ENCODE measurements at regions not wholly inside any gene's neighbourhood (a gene's known extent, or its start where the extent isn't known, plus 50 kb on each side); places are given as distances from the start of the nearest gene placed in this dataset.

- DNase-seq (ENCODE audit: extremely low spot score), result no peak
- CTCF ChIA-PET, result no interaction called here
- POLR2A ChIA-PET, result no interaction called here
- no peak for TF ChIP-seq CTCF (IDR thresholded peaks at IDR 0.05; ENCODE audit: control extremely low read depth, extremely low read depth, low read depth, missing control alignments)
Observed at GRCh38 chr7:84565345-84566074, 370.9 kb upstream of the SEMA3A start.

GRCh38 chr7:84553711-84554110 lies 359.1 kb upstream of the SEMA3A start:
- DNase-seq (ENCODE audit: extremely low spot score), result no peak
- no peak for TF ChIP-seq CTCF (IDR thresholded peaks at IDR 0.05; ENCODE audit: control extremely low read depth, extremely low read depth, low read depth, missing control alignments)
- ChIA-PET POLR2A (no interaction called here), CTCF (interaction anchor here (1.2 kb wide), 1 partner anchor 15 kb away, joined by 3 read pairs; no protein-coding TSS in a partner anchor)

- no peak for DNase-seq (ENCODE audit: extremely low spot score)
- POLR2A ChIA-PET, result no interaction called here
- CTCF ChIA-PET, result no interaction called here
- no peak for TF ChIP-seq CTCF (IDR thresholded peaks at IDR 0.05; ENCODE audit: control extremely low read depth, extremely low read depth, low read depth, missing control alignments)
Observed at GRCh38 chr7:84549409-84549808, 354.8 kb upstream of the SEMA3A start.

GRCh38 chr7:84548366-84549365 lies 354.1 kb upstream of the SEMA3A start:
- ChIA-PET POLR2A (no interaction called here), CTCF (no interaction called here)
- TF ChIP-seq CTCF (IDR thresholded peaks at IDR 0.05; ENCODE audit: control extremely low read depth, extremely low read depth, low read depth, missing control alignments), result no peak
- no peak for DNase-seq (ENCODE audit: extremely low spot score)

- no peak for TF ChIP-seq CTCF (IDR thresholded peaks at IDR 0.05; ENCODE audit: control extremely low read depth, extremely low read depth, low read depth, missing control alignments)
- ChIA-PET CTCF (interaction anchor here (1.4 kb wide), 1 partner anchor 10 kb away, joined by 5 read pairs; no protein-coding TSS in a partner anchor), POLR2A (no interaction called here)
- DNase-seq (ENCODE audit: extremely low spot score), result no peak
Observed at GRCh38 chr7:84547331-84547730, 352.7 kb upstream of the SEMA3A start.

- DNase-seq (ENCODE audit: extremely low spot score), result no peak
- POLR2A ChIA-PET, result no interaction called here
- CTCF ChIA-PET, result interaction anchor here (1.4 kb wide), 1 partner anchor 10 kb away, joined by 5 read pairs; no protein-coding TSS in a partner anchor
- TF ChIP-seq CTCF (IDR thresholded peaks at IDR 0.05; ENCODE audit: control extremely low read depth, extremely low read depth, low read depth, missing control alignments), result no peak
Observed at GRCh38 chr7:84546403-84546802, 351.8 kb upstream of the SEMA3A start.

Data from GM10248 (cell line).